Left lung (tissue), 4 donors: ENCODE measurements at regions not wholly inside any gene's neighbourhood (a gene's known extent, or its start where the extent isn't known, plus 50 kb on each side); places are given as distances from the start of the nearest gene placed in this dataset.

Experiments
- ATAC-seq: fragments of 200-7000 bp; cut with Tn5 transposase; one replicate; pipeline ENCODE4 v1.9.1; 2020; ENCODE audit warnings: moderate library complexity
- DNase-seq, 4 donors: peaks; one replicate each; pipeline ENCODE4 v3.0.0-alpha.2; 2013 to 2020
- H3K27ac ChIP-seq, 2 donors: fragments of 200-600 bp; sonication (generic) in 1 of 2; one replicate each; pipeline versions ENCODE4 v1.5.0 to v1.8.0; 2020 to 2021
- H3K27me3 ChIP-seq, 2 donors: fragments of 200-600 bp; sonication (generic) in 1 of 2; one replicate each; pipeline versions ENCODE4 v1.5.0 to v1.8.0; 2020 to 2021
- H3K36me3 ChIP-seq, 2 donors: fragments of 200-600 bp; sonication (generic) in 1 of 2; one replicate each; pipeline versions ENCODE4 v1.5.0 to v1.8.0; 2020 to 2021
- H3K4me1 ChIP-seq, 2 donors: fragments of 200-600 bp; one replicate each; pipeline ENCODE4 v1.8.0; 2021
- H3K4me3 ChIP-seq, 2 donors: fragments of 200-600 bp; sonication (generic) in 1 of 2; one replicate each; pipeline versions ENCODE4 v1.5.0 to v1.8.0; 2020 to 2021; ENCODE audit warnings: mild to moderate bottlenecking in 1 of 2
- H3K9me3 ChIP-seq, 2 donors: fragments of 200-600 bp; sonication (generic) in 1 of 2; one replicate each; pipeline versions ENCODE4 v1.5.0 to v1.8.0; 2020 to 2021
- CTCF ChIP-seq, 2 donors: fragments of 200-600 bp; sonication (generic) in 1 of 2; IDR thresholded peaks; one replicate each; pipeline versions ENCODE4 v1.5.0 to v1.8.0; 2021; ENCODE audit warnings: antibody characterized with exemption in 2 of 2
- intact Hi-C, 2 donors: fragments of 100-400 bp; cut with DNase I; formaldehyde crosslinking; loops; one replicate each; pipeline versions ENCODE4 v1.11.2 to v1.14.2; 2022
- donor health status: DM: no; HTN: yes; CAD: no.
- donor health status: DM: no; HTN: no; CAD: no.

GRCh38 chr5:39825301-39825700 lies 400.5 kb upstream of the DAB2 start:
- ATAC-seq, result no peak
- intact Hi-C loops, result no loop called here

GRCh38 chr5:39822020-39822419 lies 397.2 kb upstream of the DAB2 start:
- intact Hi-C loops, result no loop called here
- Histone ChIP-seq H3K4me3 (no peak overlapping the region), H3K9me3 (no peaks in the 10 kb centered on the region), H3K4me1 (no peaks in the 10 kb centered on the region), H3K27ac (no peak overlapping the region), H3K36me3 (no peaks in the 10 kb centered on the region), H3K27me3 (no peaks in the 10 kb centered on the region)
- TF ChIP-seq CTCF (IDR thresholded peaks at IDR 0.05), result no peak
- DNase-seq (no peak), ATAC-seq (no peak)

More at GRCh38 chr5:39825301-39825700, 400.5 kb upstream of the DAB2 start:
- no peak for TF ChIP-seq CTCF (IDR thresholded peaks at IDR 0.05)
- no peak for DNase-seq
- Histone ChIP-seq H3K36me3 (no peaks in the 10 kb centered on the region), H3K9me3 (no peaks in the 10 kb centered on the region), H3K27me3 (no peaks in the 10 kb centered on the region), H3K27ac (no peak overlapping the region), H3K4me1 (no peaks in the 10 kb centered on the region), H3K4me3 (no peak overlapping the region)

- no peaks in the 10 kb centered on the region for H3K4me1 ChIP-seq
- ATAC-seq (peak; percentile 30), DNase-seq (peak in 1 of 4 donors; percentile 50)
- H3K27me3 ChIP-seq, result no peaks in the 10 kb centered on the region
- no peaks in the 10 kb centered on the region for H3K9me3 ChIP-seq
- H3K36me3 ChIP-seq, result no peaks in the 10 kb centered on the region
- intact Hi-C loops, result no loop called here
- H3K27ac ChIP-seq, result peak overlapping the region in 1 of 2 donors; percentile 55
- no peak for TF ChIP-seq CTCF (IDR thresholded peaks at IDR 0.05)
- no peak overlapping the region for H3K4me3 ChIP-seq
Observed at GRCh38 chr5:39816866-39817265, 392.1 kb upstream of the DAB2 start.

- no peak for TF ChIP-seq CTCF (IDR thresholded peaks at IDR 0.05)
- Histone ChIP-seq H3K4me3 (no peak overlapping the region), H3K27me3 (no peaks in the 10 kb centered on the region), H3K9me3 (no peaks in the 10 kb centered on the region), H3K27ac (peak overlapping the region in 1 of 2 donors; percentile 55), H3K4me1 (no peaks in the 10 kb centered on the region), H3K36me3 (no peaks in the 10 kb centered on the region)
- intact Hi-C loops, result no loop called here
- ATAC-seq (peak; percentile 56), DNase-seq (peak in 2 of 4 donors; percentile 77 to 81)
Observed at GRCh38 chr5:39816156-39816845, 391.5 kb upstream of the DAB2 start.

- ATAC-seq (no peak), DNase-seq (peak in 1 of 4 donors; percentile 29)
- no peak for TF ChIP-seq CTCF (IDR thresholded peaks at IDR 0.05)
- Histone ChIP-seq H3K9me3 (no peaks in the 10 kb centered on the region), H3K27ac (no peak overlapping the region), H3K27me3 (no peaks in the 10 kb centered on the region), H3K36me3 (no peaks in the 10 kb centered on the region), H3K4me3 (no peak overlapping the region), H3K4me1 (no peaks in the 10 kb centered on the region)
- intact Hi-C loops, result no loop called here
Observed at GRCh38 chr5:39815711-39816110, 390.9 kb upstream of the DAB2 start.
